GM12878 (cell line): ENCODE measurements at regions not wholly inside any gene's neighbourhood (a gene's known extent, or its start where the extent isn't known, plus 50 kb on each side); places are given as distances from the start of the nearest gene placed in this dataset.

Source experiments
- CEBPZ ChIP-seq: fragments of 150-350 bp; IDR thresholded peaks from 2 replicates; pipeline ENCODE4 v1.6.1; 2016; ENCODE audit warnings: low read depth, low read length
- CHD2 ChIP-seq: IDR thresholded peaks from 2 replicates; pipeline ENCODE4 v1.6.1; 2011; ENCODE audit warnings: low read depth, low read length, improper control_type of control experiment, borderline replicate concordance
- CHD4 ChIP-seq: fragments of 200-600 bp; sonication (generic); IDR thresholded peaks from 2 replicates; pipeline ENCODE4 v1.6.1; 2016; ENCODE audit warnings: mild to moderate bottlenecking
- CREM ChIP-seq: IDR thresholded peaks from 2 replicates; pipeline ENCODE4 v1.6.1; 2014; ENCODE audit warnings: antibody characterized with exemption, low read depth
- EP300 ChIP-seq, 2 experiments: fragments of 150-350 bp in 1 of 2; IDR thresholded peaks; 2 replicates each; pipeline ENCODE4 v1.6.1; 2011 to 2012; ENCODE audit warnings: low read depth in 2 of 2, low read length in 2 of 2, borderline replicate concordance in 1 of 2, improper control_type of control experiment in 1 of 2, inconsistent platforms in 1 of 2; ENCODE audit not compliant: control insufficient read depth in 1 of 2
- KDM1A ChIP-seq: fragments of 200-600 bp; sonication (generic); IDR thresholded peaks from 2 replicates; pipeline ENCODE4 v1.6.1; 2016; ENCODE audit warnings: borderline replicate concordance
- NFYA ChIP-seq: IDR thresholded peaks from 2 replicates; pipeline ENCODE4 v1.6.1; 2011; ENCODE audit warnings: low read depth, mild to moderate bottlenecking, low read length, improper control_type of control experiment, borderline replicate concordance
- NR2C2 ChIP-seq: IDR thresholded peaks from 2 replicates; pipeline ENCODE4 v1.6.1; 2011; ENCODE audit warnings: borderline replicate concordance, low read depth; ENCODE audit not compliant: control insufficient read depth, insufficient read length
- POLR2AphosphoS2 ChIP-seq: IDR thresholded peaks from 2 replicates; pipeline ENCODE4 v1.6.1; 2011; ENCODE audit warnings: low read depth, mild to moderate bottlenecking, low read length, improper control_type of control experiment, moderate library complexity
- YY1 ChIP-seq: IDR thresholded peaks from 2 replicates; pipeline ENCODE4 v1.6.1; 2011; ENCODE audit warnings: low read depth, mild to moderate bottlenecking, low read length
- ZBTB40 ChIP-seq: fragments of 450-650 bp; IDR thresholded peaks from 2 replicates; pipeline ENCODE4 v1.6.1; 2016; ENCODE audit warnings: mild to moderate bottlenecking, moderate library complexity, borderline replicate concordance
- ZNF592 ChIP-seq: fragments of 450-650 bp; IDR thresholded peaks from 2 replicates; pipeline ENCODE4 v1.6.1; 2017; ENCODE audit warnings: mild to moderate bottlenecking, moderate library complexity

GRCh38 chr3:178369006-178369405 lies 167.2 kb upstream of the KCNMB2 start (continued):
- TF ChIP-seq ZBTB40 = no peak
- no peak for TF ChIP-seq KDM1A
- no peak for TF ChIP-seq CREM
- TF ChIP-seq EP300 (IDR thresholded peaks at IDR 0.05; ENCODE audit: borderline replicate concordance in 1 of 2, control insufficient read depth in 1 of 2, low read depth in 2 of 2, low read length in 2 of 2) = no peak
- TF ChIP-seq CEBPZ = no peak
- no peak for TF ChIP-seq NFYA
- no peak for TF ChIP-seq CHD2
- TF ChIP-seq POLR2AphosphoS2 = no peak
- TF ChIP-seq CHD4 = no peak
- no peak for TF ChIP-seq ZNF592
- TF ChIP-seq NR2C2 = no peak
- TF ChIP-seq YY1 = no peak
